ENCODE measurements at regions not wholly inside any gene's neighbourhood (a gene's known extent, or its start where the extent isn't known, plus 50 kb on each side); places are given as distances from the start of the nearest gene placed in this dataset.

GRCh38 chr10:78560341-78560688 is 508.5 kb upstream of the ZMIZ1 start:
- H3K4me3 ChIP-seq, result no peak overlapping the region
- no peaks in the 10 kb centered on the region for H3K9me3 ChIP-seq
- in situ Hi-C loops (cut with MboI; ENCODE audit: low sequenced_read_pairs in 4 of 4), result no loop called here
- DNase-seq, result no peak
- no peaks in the 10 kb centered on the region for H3K27me3 ChIP-seq
- TF ChIP-seq POLR2A (IDR thresholded peaks at IDR 0.05), result no peak
- TF ChIP-seq CTCF (IDR thresholded peaks at IDR 0.05 in 4 of 5, conservative IDR thresholded peaks at IDR 0.05 in 1 of 5), result no peak
- H3K27ac ChIP-seq, result no peak overlapping the region
- no peak for ATAC-seq
- peaks cover 6 to 7% of the 10 kb centered on the region in 2 donors for H3K4me1 ChIP-seq
- intact Hi-C loops (cut with DNase I; ENCODE audit: low total_unique reads), result no loop called here
- no peaks in the 10 kb centered on the region for H3K36me3 ChIP-seq

- DNase-seq (no peak), ATAC-seq (no peak)
- Histone ChIP-seq H3K9me3 (no peaks in the 10 kb centered on the region), H3K4me3 (no peak overlapping the region), H3K27me3 (no peaks in the 10 kb centered on the region), H3K4me1 (peaks cover 6 to 7% of the 10 kb centered on the region in 2 donors), H3K36me3 (no peaks in the 10 kb centered on the region), H3K27ac (no peak overlapping the region)
- TF ChIP-seq POLR2A (IDR thresholded peaks at IDR 0.05), result no peak
- TF ChIP-seq CTCF (IDR thresholded peaks at IDR 0.05 in 4 of 5, conservative IDR thresholded peaks at IDR 0.05 in 1 of 5), result no peak
- in situ Hi-C loops (cut with MboI; ENCODE audit: low sequenced_read_pairs in 4 of 4), result no loop called here
- intact Hi-C loops (cut with DNase I; ENCODE audit: low total_unique reads), result no loop called here
These were observed 505.5 kb upstream of the ZMIZ1 start for GRCh38 chr10:78563314-78563713.

- in situ Hi-C loops (cut with MboI; ENCODE audit: low sequenced_read_pairs in 4 of 4), result no loop called here
- Histone ChIP-seq H3K9me3 (no peaks in the 10 kb centered on the region), H3K27me3 (no peaks in the 10 kb centered on the region), H3K36me3 (no peaks in the 10 kb centered on the region), H3K4me1 (no peaks in the 10 kb centered on the region), H3K27ac (no peak overlapping the region), H3K4me3 (no peak overlapping the region)
- TF ChIP-seq CTCF (IDR thresholded peaks at IDR 0.05 in 4 of 5, conservative IDR thresholded peaks at IDR 0.05 in 1 of 5) (no peak), POLR2A (IDR thresholded peaks at IDR 0.05) (no peak)
- intact Hi-C loops (cut with DNase I; ENCODE audit: low total_unique reads), result no loop called here
- DNase-seq (no peak), ATAC-seq (no peak)
These were observed 502.9 kb upstream of the ZMIZ1 start for GRCh38 chr10:78565841-78566240.

- intact Hi-C loops (cut with DNase I; ENCODE audit: low total_unique reads), result no loop called here
These were observed 502.3 kb upstream of the ZMIZ1 start for GRCh38 chr10:78566284-78567111.

More at GRCh38 chr10:78566284-78567111, 502.3 kb upstream of the ZMIZ1 start:
- Histone ChIP-seq H3K27me3 (no peaks in the 10 kb centered on the region), H3K9me3 (no peaks in the 10 kb centered on the region), H3K36me3 (no peaks in the 10 kb centered on the region), H3K4me1 (no peaks in the 10 kb centered on the region), H3K27ac (no peak overlapping the region), H3K4me3 (no peak overlapping the region)
- TF ChIP-seq POLR2A (IDR thresholded peaks at IDR 0.05) (no peak), CTCF (IDR thresholded peaks at IDR 0.05 in 4 of 5, conservative IDR thresholded peaks at IDR 0.05 in 1 of 5) (no peak)
- ATAC-seq (no peak), DNase-seq (no peak)
- in situ Hi-C loops (cut with MboI; ENCODE audit: low sequenced_read_pairs in 4 of 4), result no loop called here

Data from gastrocnemius medialis (tissue), 4 donors.